Tibial artery (tissue), 4 donors: ENCODE measurements at regions not wholly inside any gene's neighbourhood (a gene's known extent, or its start where the extent isn't known, plus 50 kb on each side); places are given as distances from the start of the nearest gene placed in this dataset.

Experiments used
- DNase-seq, 2 donors: peaks; one replicate each; pipeline ENCODE4 v3.0.0-alpha.2; 2019
- H3K27ac ChIP-seq, 2 donors: fragments of 200-600 bp; sonication (generic) in 1 of 2; 1 replicate in 1 of 2; 2 replicates in 1 of 2; pipeline ENCODE4 v1.5.1; 2018 to 2019; ENCODE audit warnings: mild to moderate bottlenecking in 1 of 2
- H3K27me3 ChIP-seq, 2 donors: fragments of 200-600 bp; sonication (generic) in 1 of 2; one replicate each; pipeline versions ENCODE4 v1.5.1 to v1.6.0; 2016 to 2019
- H3K36me3 ChIP-seq, 3 donors: fragments of 200-600 bp; sonication (generic) in 2 of 3; one replicate each; pipeline ENCODE4 v1.5.1; 2016 to 2019; ENCODE audit warnings: mild to moderate bottlenecking in 2 of 3
- H3K4me1 ChIP-seq, 4 donors: fragments of 200-600 bp; sonication (generic) in 2 of 4; 1 replicate in 3 of 4; 2 replicates in 1 of 4; pipeline ENCODE4 v1.5.1; 2016 to 2019
- H3K4me3 ChIP-seq, 2 donors: fragments of 200-600 bp; sonication (generic) in 1 of 2; 1 replicate in 1 of 2; 2 replicates in 1 of 2; pipeline ENCODE4 v1.5.1; 2018 to 2019; ENCODE audit warnings: mild to moderate bottlenecking in 2 of 2
- H3K9me3 ChIP-seq, 3 donors: fragments of 200-600 bp; sonication (generic) in 1 of 3; one replicate each; pipeline ENCODE4 v1.5.1; 2016 to 2019
- CTCF ChIP-seq, 2 experiments: fragments of 200-600 bp in 1 of 2; fragments of 450-650 bp in 1 of 2; IDR thresholded peaks; one replicate each; pipeline ENCODE4 v1.5.1; 2017 to 2019; ENCODE audit warnings: antibody characterized with exemption in 2 of 2, mild to moderate bottlenecking in 1 of 2, moderate library complexity in 1 of 2
- intact Hi-C: fragments of 100-400 bp; cut with DNase I; formaldehyde crosslinking; loops from one replicate; pipeline ENCODE4 v1.15.0; 2023; ENCODE audit warnings: low total_unique reads

GRCh38 chr5:148931453-148932057 is 105.1 kb downstream of the ADRB2 start:
- Histone ChIP-seq H3K4me3 (no peak overlapping the region), H3K36me3 (no peaks in the 10 kb centered on the region), H3K27ac (no peak overlapping the region), H3K4me1 (peaks cover 0 to 3% (median 0%) of the 10 kb centered on the region in 4 donors), H3K9me3 (no peaks in the 10 kb centered on the region), H3K27me3 (no peaks in the 10 kb centered on the region)
- intact Hi-C loops, result no loop called here
- no peak for DNase-seq
- no peak for TF ChIP-seq CTCF (IDR thresholded peaks at IDR 0.05)

- Histone ChIP-seq H3K27me3 (no peaks in the 10 kb centered on the region), H3K9me3 (no peaks in the 10 kb centered on the region), H3K4me3 (no peak overlapping the region), H3K27ac (no peak overlapping the region), H3K4me1 (no peaks in the 10 kb centered on the region), H3K36me3 (no peaks in the 10 kb centered on the region)
- no peak for TF ChIP-seq CTCF (IDR thresholded peaks at IDR 0.05)
- intact Hi-C loops, result no loop called here
- DNase-seq, result no peak
Observed at GRCh38 chr5:148932355-148932935, 106.0 kb downstream of the ADRB2 start.

GRCh38 chr5:148933903-148934432 is 107.6 kb downstream of the ADRB2 start:
- H3K27me3 ChIP-seq, result no peaks in the 10 kb centered on the region
- TF ChIP-seq CTCF (IDR thresholded peaks at IDR 0.05), result no peak
- H3K9me3 ChIP-seq, result no peaks in the 10 kb centered on the region
- no peak overlapping the region for H3K4me3 ChIP-seq
- H3K4me1 ChIP-seq, result no peaks in the 10 kb centered on the region
- H3K36me3 ChIP-seq, result no peaks in the 10 kb centered on the region
- no peak overlapping the region for H3K27ac ChIP-seq
- no peak for DNase-seq
- intact Hi-C loops, result no loop called here

GRCh38 chr5:148934895-148935400 is 108.5 kb downstream of the ADRB2 start:
- no peaks in the 10 kb centered on the region for H3K27me3 ChIP-seq

GRCh38 chr5:148937239-148937638 is 110.8 kb downstream of the ADRB2 start:
- Histone ChIP-seq H3K4me1 (no peaks in the 10 kb centered on the region), H3K27ac (no peak overlapping the region), H3K9me3 (no peaks in the 10 kb centered on the region), H3K27me3 (no peaks in the 10 kb centered on the region), H3K36me3 (no peaks in the 10 kb centered on the region), H3K4me3 (no peak overlapping the region)
- no peak for TF ChIP-seq CTCF (IDR thresholded peaks at IDR 0.05)
- DNase-seq, result no peak
- intact Hi-C loops, result no loop called here

More at GRCh38 chr5:148934895-148935400, 108.5 kb downstream of the ADRB2 start:
- TF ChIP-seq CTCF (IDR thresholded peaks at IDR 0.05), result no peak
- H3K4me3 ChIP-seq, result no peak overlapping the region
- H3K9me3 ChIP-seq, result no peaks in the 10 kb centered on the region
- intact Hi-C loops, result no loop called here
- no peak overlapping the region for H3K27ac ChIP-seq
- H3K36me3 ChIP-seq, result no peaks in the 10 kb centered on the region
- DNase-seq, result no peak
- no peaks in the 10 kb centered on the region for H3K4me1 ChIP-seq
